ENCODE measurements at regions not wholly inside any gene's neighbourhood (a gene's known extent, or its start where the extent isn't known, plus 50 kb on each side); places are given as distances from the start of the nearest gene placed in this dataset.

DNA sequence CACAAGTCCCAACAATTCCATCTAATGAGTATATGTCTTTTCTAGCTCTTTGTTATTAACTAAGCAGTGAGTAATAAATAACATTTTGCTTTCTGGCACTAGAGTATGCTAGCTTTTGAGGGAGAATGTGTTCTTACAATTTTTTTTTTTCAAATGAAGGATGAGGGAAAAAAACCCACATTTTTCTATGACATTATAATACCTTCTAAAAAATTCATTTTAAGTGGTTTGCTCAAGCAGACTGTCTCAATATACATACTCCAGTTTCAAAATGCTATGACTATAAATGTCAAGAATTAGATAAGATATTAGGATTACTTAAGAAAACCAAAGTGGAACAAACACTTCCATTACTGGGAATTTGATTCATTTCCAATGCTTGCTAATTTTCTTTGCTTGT is 394.6 kb downstream of the C12orf75 start:
- Histone ChIP-seq H3K27me3 (no peaks in the 10 kb centered on the region), H3K27ac (no peak overlapping the region), H3K9me3 (no peaks in the 10 kb centered on the region), H3K4me3 (no peak overlapping the region), H3K4me1 (peaks cover 0 to 7% (median 0%) of the 10 kb centered on the region in 9 donors), H3K36me3 (no peaks in the 10 kb centered on the region)
- DNase-seq (no peak), ATAC-seq (no peak)
- TF ChIP-seq, protein P1, sequence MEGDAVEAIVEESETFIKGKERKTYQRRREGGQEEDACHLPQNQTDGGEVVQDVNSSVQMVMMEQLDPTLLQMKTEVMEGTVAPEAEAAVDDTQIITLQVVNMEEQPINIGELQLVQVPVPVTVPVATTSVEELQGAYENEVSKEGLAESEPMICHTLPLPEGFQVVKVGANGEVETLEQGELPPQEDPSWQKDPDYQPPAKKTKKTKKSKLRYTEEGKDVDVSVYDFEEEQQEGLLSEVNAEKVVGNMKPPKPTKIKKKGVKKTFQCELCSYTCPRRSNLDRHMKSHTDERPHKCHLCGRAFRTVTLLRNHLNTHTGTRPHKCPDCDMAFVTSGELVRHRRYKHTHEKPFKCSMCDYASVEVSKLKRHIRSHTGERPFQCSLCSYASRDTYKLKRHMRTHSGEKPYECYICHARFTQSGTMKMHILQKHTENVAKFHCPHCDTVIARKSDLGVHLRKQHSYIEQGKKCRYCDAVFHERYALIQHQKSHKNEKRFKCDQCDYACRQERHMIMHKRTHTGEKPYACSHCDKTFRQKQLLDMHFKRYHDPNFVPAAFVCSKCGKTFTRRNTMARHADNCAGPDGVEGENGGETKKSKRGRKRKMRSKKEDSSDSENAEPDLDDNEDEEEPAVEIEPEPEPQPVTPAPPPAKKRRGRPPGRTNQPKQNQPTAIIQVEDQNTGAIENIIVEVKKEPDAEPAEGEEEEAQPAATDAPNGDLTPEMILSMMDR (IDR thresholded peaks at IDR 0.05): no peak
- intact Hi-C loops (cut with DNase I): no loop called here

DNA sequence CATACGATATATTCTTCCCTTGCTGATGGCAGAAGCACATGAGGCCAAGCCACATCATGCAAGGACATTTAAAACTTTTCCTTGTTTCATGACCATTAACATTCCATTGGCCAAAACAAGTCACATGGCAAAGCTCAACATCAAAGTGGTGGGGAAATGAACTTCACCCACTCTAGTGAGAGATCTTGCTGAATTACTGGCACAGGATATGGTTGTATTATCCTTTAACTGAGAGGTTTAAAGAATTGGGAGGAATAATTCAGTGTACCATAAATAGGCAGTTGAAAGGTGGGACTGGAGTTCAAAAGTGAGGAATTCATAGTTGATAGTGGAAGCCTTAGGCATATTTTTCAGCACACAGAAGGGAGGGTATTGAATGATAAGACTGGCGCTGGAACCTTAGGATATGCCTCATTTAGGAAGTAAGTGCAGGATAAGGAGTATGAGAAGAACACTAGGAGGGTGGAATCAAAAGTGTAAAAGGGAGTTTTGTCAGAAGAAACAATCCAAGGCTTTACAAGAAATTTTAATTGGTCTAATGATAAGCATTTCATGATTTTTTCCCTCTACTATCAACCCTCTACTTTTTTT is 398.8 kb downstream of the C12orf75 start:
- intact Hi-C loops (cut with DNase I): no loop called here
- DNase-seq: no peak
- H3K36me3 ChIP-seq: no peaks in the 10 kb centered on the region

DNA sequence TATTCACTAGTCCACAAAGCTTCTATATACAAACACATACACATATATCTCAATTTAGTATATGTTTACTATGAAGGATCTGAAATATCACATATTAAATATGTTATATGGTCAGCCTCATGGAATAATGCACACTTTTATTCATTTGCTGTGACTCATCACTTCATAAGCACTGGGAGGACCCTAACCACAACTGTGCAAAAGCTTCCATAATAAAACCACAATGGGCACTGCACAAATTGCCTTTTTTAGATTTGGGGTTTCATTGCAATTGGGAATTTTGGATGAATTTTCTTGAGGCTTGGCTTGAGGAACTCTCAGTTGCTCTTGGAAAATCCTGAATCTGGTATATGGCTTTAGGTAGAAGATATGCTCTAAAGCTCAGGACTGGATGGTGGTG is 399.4 kb downstream of the C12orf75 start:
- H3K4me1 ChIP-seq: peaks cover 0 to 8% (median 0%) of the 10 kb centered on the region in 9 donors
- TF ChIP-seq, protein P1 (IDR thresholded peaks at IDR 0.05): no peak
- ATAC-seq: no peak
- no peak for DNase-seq
- no peaks in the 10 kb centered on the region for H3K36me3 ChIP-seq
- no peaks in the 10 kb centered on the region for H3K27me3 ChIP-seq
- H3K9me3 ChIP-seq: no peaks in the 10 kb centered on the region
- intact Hi-C loops (cut with DNase I): no loop called here
- H3K27ac ChIP-seq: no peak overlapping the region
- H3K4me3 ChIP-seq: no peak overlapping the region

More for the DNA sequence above, 398.8 kb downstream of the C12orf75 start:
- no peaks in the 10 kb centered on the region for H3K9me3 ChIP-seq
- peaks cover 0 to 10% (median 2%) of the 10 kb centered on the region in 9 donors for H3K4me1 ChIP-seq
- no peak for ATAC-seq
- no peak overlapping the region for H3K4me3 ChIP-seq
- TF ChIP-seq, protein P1 (IDR thresholded peaks at IDR 0.05): no peak
- H3K27ac ChIP-seq: no peak overlapping the region
- 54 to 62% methylated on average over 2 of the region's 2 CpGs for WGBS, 2 donors
- H3K27me3 ChIP-seq: no peaks in the 10 kb centered on the region

DNA sequence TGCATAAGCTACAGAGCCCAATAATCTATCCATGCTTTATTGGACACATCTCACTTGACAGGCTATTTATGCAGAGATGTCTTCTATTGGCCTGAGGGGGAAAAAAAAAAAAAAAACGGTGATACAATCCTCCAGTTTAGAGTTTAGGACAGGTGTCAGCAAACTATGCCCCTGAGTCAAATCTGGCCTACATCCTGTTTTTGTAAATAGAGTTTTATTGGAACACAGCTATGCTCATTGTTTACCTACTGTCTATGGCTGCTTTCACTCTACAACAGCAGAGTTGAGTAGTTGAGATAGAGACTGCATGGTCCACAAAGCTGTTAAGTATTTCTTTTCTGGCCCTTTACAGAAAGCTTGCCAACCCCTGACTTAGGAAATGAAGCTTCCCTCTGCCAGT is 403.1 kb downstream of the C12orf75 start:
- WGBS, 2 donors: 43 to 50% methylated on average over 1 of the region's 1 CpG
- DNase-seq: no peak

More for the DNA sequence above, 403.1 kb downstream of the C12orf75 start:
- Histone ChIP-seq H3K4me1 (peaks cover 0 to 31% (median 14%) of the 10 kb centered on the region in 9 donors), H3K36me3 (no peaks in the 10 kb centered on the region), H3K27ac (no peak overlapping the region), H3K27me3 (no peaks in the 10 kb centered on the region), H3K4me3 (no peak overlapping the region), H3K9me3 (no peaks in the 10 kb centered on the region)
- TF ChIP-seq, protein P1 (IDR thresholded peaks at IDR 0.05): no peak
- ATAC-seq: no peak
- intact Hi-C loops (cut with DNase I): no loop called here

All from heart right ventricle (tissue), 16 donors.